B cell (primary cell): ENCODE measurements at regions not wholly inside any gene's neighbourhood (a gene's known extent, or its start where the extent isn't known, plus 50 kb on each side); places are given as distances from the start of the nearest gene placed in this dataset.
"Not testable (repeated sequence)": the region's sequence is repeated elsewhere in the genome, so short reads cannot be mapped to it uniquely, and the experiment has no call there.

Source experiments
- ATAC-seq: fragments of 200-7000 bp; cut with Tn5 transposase; one replicate; pipeline ENCODE4 v1.10.0; 2021; ENCODE audit warnings: low read depth, mild to moderate bottlenecking, moderate number of reproducible peaks, moderate library complexity
- CTCF ChIA-PET: fragments of 350-600 bp; sonication (Branson Sonifier 250); formaldehyde crosslinking; loops from one replicate; lab custom pipeline; 2021; ENCODE audit warnings: antibody characterized with exemption, inconsistent platforms; lab: Charles Lee
- POLR2A ChIA-PET: fragments of 350-600 bp; sonication (Branson Sonifier 250); formaldehyde crosslinking; loops from one replicate; lab custom pipeline; 2021; ENCODE audit warnings: antibody characterized with exemption; lab: Charles Lee
- DNase-seq: peaks from one replicate; pipeline ENCODE4 v3.0.0; 2013
- H2AFZ ChIP-seq: 2 replicates; pipeline ENCODE4 v1.6.1; 2012; ENCODE audit warnings: mild to moderate bottlenecking, low read depth, low read length; ENCODE audit not compliant: insufficient read depth, poor library complexity, severe bottlenecking
- H3K27ac ChIP-seq, 2 donors: 1 replicate in 1 of 2; 2 replicates in 1 of 2; pipeline ENCODE4 v1.5.1; 2012 to 2013; ENCODE audit warnings: low read length in 2 of 2, mild to moderate bottlenecking in 2 of 2, moderate library complexity in 1 of 2
- H3K27me3 ChIP-seq, 4 experiments: fragments of 200-600 bp in 1 of 4; sonication (generic) in 1 of 4; replicated peaks in 1 of 4; 1 replicate in 2 of 4; 2 replicates in 2 of 4; pipeline versions ENCODE4 v1.6.1 to v1.7.0; 2013 to 2016; ENCODE audit warnings: low read length in 3 of 4, mild to moderate bottlenecking in 2 of 4, mixed read lengths in 1 of 4, moderate library complexity in 1 of 4; ENCODE audit not compliant: insufficient read depth in 4 of 4, control insufficient read depth in 3 of 4; ENCODE audit errors: control extremely low read depth in 1 of 4
- H3K36me3 ChIP-seq, 2 experiments: replicated peaks in 1 of 2; 1 replicate in 1 of 2; 2 replicates in 1 of 2; pipeline versions ENCODE4 v1.6.1 to v1.7.1; 2013; ENCODE audit warnings: low read length in 1 of 2; ENCODE audit not compliant: insufficient read depth in 2 of 2, control insufficient read depth in 1 of 2; ENCODE audit errors: control extremely low read depth in 1 of 2, extremely low read depth in 1 of 2
- H3K4me1 ChIP-seq, 2 donors: fragments of 200-600 bp in 1 of 2; sonication (generic) in 1 of 2; 1 replicate in 1 of 2; 2 replicates in 1 of 2; pipeline versions ENCODE4 v1.5.1 to v1.6.1; 2013 to 2017; ENCODE audit warnings: low read length in 2 of 2; ENCODE audit not compliant: control insufficient read depth in 2 of 2, insufficient read depth in 2 of 2
- H3K4me2 ChIP-seq: replicated peaks from 2 replicates; pipeline ENCODE3; 2012; ENCODE audit warnings: mild to moderate bottlenecking, low read depth, low read length; ENCODE audit not compliant: poor library complexity, severe bottlenecking
- H3K4me3 ChIP-seq, 5 experiments: fragments of 200-600 bp in 1 of 5; sonication (generic) in 1 of 5; 1 replicate in 3 of 5; 2 replicates in 2 of 5; pipeline versions ENCODE4 v1.5.1 to v1.7.0; 2011 to 2016; ENCODE audit warnings: low read length in 4 of 5, mild to moderate bottlenecking in 4 of 5, low read depth in 2 of 5, control low read depth in 1 of 5, moderate library complexity in 1 of 5; ENCODE audit not compliant: insufficient read depth in 1 of 5; ENCODE audit errors: control extremely low read depth in 1 of 5, extremely low read depth in 1 of 5
- H3K79me2 ChIP-seq: fragments of 200-600 bp; sonication (generic); one replicate; pipeline ENCODE4 v1.6.0; 2016; ENCODE audit warnings: low read length; ENCODE audit not compliant: control insufficient read depth, insufficient read depth
- H3K9ac ChIP-seq: fragments of 200-600 bp; sonication (generic); 2 replicates; pipeline ENCODE4 v1.6.1; 2017; ENCODE audit warnings: mild to moderate bottlenecking, low read length, moderate library complexity
- H3K9me3 ChIP-seq, 3 donors: one replicate each; pipeline versions ENCODE4 v1.6.1 to v1.7.1; 2013; ENCODE audit warnings: low read length in 2 of 3; ENCODE audit not compliant: control insufficient read depth in 2 of 3, insufficient read depth in 1 of 3; ENCODE audit errors: control extremely low read depth in 1 of 3
- H4K20me1 ChIP-seq: 2 replicates; pipeline ENCODE4 v1.6.0; 2012; ENCODE audit warnings: mild to moderate bottlenecking, low read length; ENCODE audit not compliant: insufficient read depth, control insufficient read depth, poor library complexity, severe bottlenecking
- H3K27ac Mint-ChIP-seq: one replicate; pipeline ENCODE4 v1.8.0; 2021; ENCODE audit warnings: mixed read lengths
- H3K27me3 Mint-ChIP-seq: one replicate; pipeline ENCODE4 v1.8.0; 2021; ENCODE audit warnings: mixed read lengths
- H3K4me1 Mint-ChIP-seq: one replicate; pipeline ENCODE4 v1.8.0; 2021; ENCODE audit warnings: mixed read lengths
- H3K4me3 Mint-ChIP-seq: one replicate; pipeline ENCODE4 v1.8.0; 2021; ENCODE audit warnings: mixed read lengths
- H3K9me3 Mint-ChIP-seq: one replicate; pipeline ENCODE4 v1.8.0; 2022; ENCODE audit warnings: mixed read lengths; ENCODE audit not compliant: insufficient read depth
- CTCF ChIP-seq: fragments of 200-600 bp; IDR thresholded peaks from one replicate; pipeline ENCODE4 v1.8.0; 2022; ENCODE audit warnings: antibody characterized with exemption, mild to moderate bottlenecking
- EZH2 ChIP-seq: IDR thresholded peaks from 2 replicates; pipeline ENCODE4 v1.6.1; 2012; ENCODE audit warnings: borderline replicate concordance, low read depth, mild to moderate bottlenecking, moderate library complexity, low read length; ENCODE audit not compliant: insufficient read depth, poor library complexity, severe bottlenecking
- WGBS: methylation state at CpG from one replicate; pipeline ENCODE4 v1.1.5; 2013; ENCODE audit warnings: missing lambda C conversion rate; ENCODE audit not compliant: insufficient coverage; 5-methylcytosine and 5-hydroxymethylcytosine counted together
- intact Hi-C: fragments of 100-400 bp; cut with micrococcal nuclease; formaldehyde crosslinking; loops from one replicate; pipeline ENCODE4 v1.10.0; 2022

GRCh38 chr3:192064959-192065358 is 604.0 kb downstream of the PYDC2 start:
- no CpG with 5 or more reads among the region's 1 CpG for WGBS
- H2AFZ ChIP-seq, result no peak overlapping the region
- no peak overlapping the region for H3K9ac ChIP-seq
- no peak overlapping the region for H3K27ac ChIP-seq
- Mint-ChIP-seq H3K27me3 (no peaks in the 10 kb centered on the region), H3K4me3 (no peak overlapping the region), H3K4me1 (peaks cover 43% of the 10 kb centered on the region), H3K9me3 (no peaks in the 10 kb centered on the region), H3K27ac (no peak overlapping the region)
- ATAC-seq (no peak), DNase-seq (no peak)
- no peaks in the 10 kb centered on the region for H3K27me3 ChIP-seq
- peaks cover 0 to 3% (median 0%) of the 10 kb centered on the region in 3 donors for H3K9me3 ChIP-seq
- POLR2A ChIA-PET, result no interaction called here
- no peaks in the 10 kb centered on the region for H4K20me1 ChIP-seq
- H3K4me2 ChIP-seq, result no peak overlapping the region
- intact Hi-C loops, result no loop called here
- no peaks in the 10 kb centered on the region for H3K79me2 ChIP-seq
- TF ChIP-seq EZH2, result no peak
- no peak for TF ChIP-seq CTCF
- H3K4me1 ChIP-seq, result peaks cover 5 to 26% of the 10 kb centered on the region in 2 donors
- CTCF ChIA-PET, result no interaction called here
- H3K36me3 ChIP-seq, result no peaks in the 10 kb centered on the region
- no peak overlapping the region for H3K4me3 ChIP-seq

GRCh38 chr3:192066253-192066652 is 605.3 kb downstream of the PYDC2 start:
- H3K9me3 Mint-ChIP-seq, H3K4me3 Mint-ChIP-seq, H2AFZ ChIP-seq, H3K27me3 Mint-ChIP-seq, H4K20me1 ChIP-seq, H3K9ac ChIP-seq, ATAC-seq, H3K27me3 ChIP-seq, H3K36me3 ChIP-seq, DNase-seq, H3K4me2 ChIP-seq, H3K27ac ChIP-seq, CTCF ChIA-PET, H3K27ac Mint-ChIP-seq, intact Hi-C loops, H3K79me2 ChIP-seq, H3K9me3 ChIP-seq, H3K4me3 ChIP-seq, POLR2A ChIA-PET: not testable (repeated sequence)
- peaks cover 0 to 19% of the 10 kb centered on the region in 2 donors for H3K4me1 ChIP-seq
- H3K4me1 Mint-ChIP-seq, result peaks cover 35% of the 10 kb centered on the region
- WGBS, result 98% methylated on average over 7 of the region's 14 CpGs
